Astrocyte of the spinal cord (primary cell): ENCODE measurements at regions not wholly inside any gene's neighbourhood (a gene's known extent, or its start where the extent isn't known, plus 50 kb on each side); places are given as distances from the start of the nearest gene placed in this dataset.
A peak's percentile ranks its signal among the peaks of the same experiment; 100 is the strongest.

Source experiments
- DNase-seq: peaks from one replicate; pipeline ENCODE4 v3.0.0; 2011; ENCODE audit warnings: low read depth, low spot score
- H3K4me3 ChIP-seq: 2 replicates; pipeline ENCODE4 v1.5.1; 2011; ENCODE audit warnings: low read depth, mild to moderate bottlenecking, low read length, moderate library complexity
- CTCF ChIP-seq: IDR thresholded peaks from 2 replicates; pipeline ENCODE4 v1.5.1; 2012; ENCODE audit warnings: low read depth, mild to moderate bottlenecking, low read length, inconsistent platforms
- in situ Hi-C: cut with HindIII; loops from 2 replicates; pipeline ENCODE4 v1.10.0; 2017; ENCODE audit warnings: low sequenced_read_pairs

DNA sequence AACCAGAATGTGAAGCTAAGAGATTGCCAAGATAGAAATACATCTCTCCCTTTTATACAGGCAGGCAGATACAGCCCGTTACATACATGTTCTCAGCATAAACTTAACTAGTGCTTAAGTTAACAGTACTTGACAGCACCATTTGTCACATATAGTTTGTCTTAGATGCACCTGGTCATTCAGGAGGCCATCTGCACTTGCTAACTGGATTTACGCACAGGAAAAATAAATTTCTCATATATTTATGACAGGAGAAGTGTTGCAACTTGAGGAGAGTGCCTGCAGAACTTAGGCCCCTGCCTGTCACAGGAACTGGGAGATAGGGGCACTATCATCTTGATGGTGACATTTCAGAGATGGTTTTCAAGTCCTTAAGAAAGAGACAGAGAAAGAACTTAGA is 1462.1 kb upstream of the CDH9 start:
- in situ Hi-C loops: no loop called here
- H3K4me3 ChIP-seq: no peak overlapping the region
- DNase-seq: no peak
- TF ChIP-seq CTCF: no peak

- in situ Hi-C loops: no loop called here
These were observed 1461.4 kb upstream of the CDH9 start for GRCh38 chr5:28499766-28500290.

GRCh38 chr5:28495876-28496275 is 1457.5 kb upstream of the CDH9 start:
- DNase-seq: no peak
- in situ Hi-C loops: no loop called here

More at GRCh38 chr5:28499766-28500290, 1461.4 kb upstream of the CDH9 start:
- H3K4me3 ChIP-seq: no peak overlapping the region
- peak; percentile 16 for DNase-seq
- TF ChIP-seq CTCF: no peak

DNA sequence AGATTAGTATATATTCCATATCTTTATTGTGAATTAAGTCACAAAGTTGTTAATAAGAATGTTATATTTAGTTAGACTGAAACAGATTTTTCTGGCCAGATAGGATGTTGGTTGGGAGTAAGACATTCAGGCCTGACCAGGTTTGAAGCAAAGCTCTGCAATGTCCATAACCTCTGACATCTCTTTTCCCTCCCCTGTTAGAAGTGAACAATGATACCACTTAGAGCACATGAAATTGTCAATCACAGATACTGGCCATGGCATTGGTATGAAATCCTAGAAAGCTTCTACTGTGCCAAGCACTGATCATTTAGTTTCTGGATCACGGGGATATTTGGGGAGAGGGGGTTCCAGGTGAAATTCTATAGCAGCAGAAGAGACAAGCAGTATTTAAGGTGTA is 1455.1 kb upstream of the CDH9 start:
- no peak overlapping the region for H3K4me3 ChIP-seq
- in situ Hi-C loops: no loop called here
- no peak for DNase-seq
- TF ChIP-seq CTCF: no peak

More at GRCh38 chr5:28495876-28496275, 1457.5 kb upstream of the CDH9 start:
- TF ChIP-seq CTCF: no peak
- H3K4me3 ChIP-seq: no peak overlapping the region

GRCh38 chr5:28488752-28489151 is 1450.4 kb upstream of the CDH9 start:
- no peak for TF ChIP-seq CTCF
- H3K4me3 ChIP-seq: no peak overlapping the region
- in situ Hi-C loops: no loop called here
- DNase-seq: no peak

DNA sequence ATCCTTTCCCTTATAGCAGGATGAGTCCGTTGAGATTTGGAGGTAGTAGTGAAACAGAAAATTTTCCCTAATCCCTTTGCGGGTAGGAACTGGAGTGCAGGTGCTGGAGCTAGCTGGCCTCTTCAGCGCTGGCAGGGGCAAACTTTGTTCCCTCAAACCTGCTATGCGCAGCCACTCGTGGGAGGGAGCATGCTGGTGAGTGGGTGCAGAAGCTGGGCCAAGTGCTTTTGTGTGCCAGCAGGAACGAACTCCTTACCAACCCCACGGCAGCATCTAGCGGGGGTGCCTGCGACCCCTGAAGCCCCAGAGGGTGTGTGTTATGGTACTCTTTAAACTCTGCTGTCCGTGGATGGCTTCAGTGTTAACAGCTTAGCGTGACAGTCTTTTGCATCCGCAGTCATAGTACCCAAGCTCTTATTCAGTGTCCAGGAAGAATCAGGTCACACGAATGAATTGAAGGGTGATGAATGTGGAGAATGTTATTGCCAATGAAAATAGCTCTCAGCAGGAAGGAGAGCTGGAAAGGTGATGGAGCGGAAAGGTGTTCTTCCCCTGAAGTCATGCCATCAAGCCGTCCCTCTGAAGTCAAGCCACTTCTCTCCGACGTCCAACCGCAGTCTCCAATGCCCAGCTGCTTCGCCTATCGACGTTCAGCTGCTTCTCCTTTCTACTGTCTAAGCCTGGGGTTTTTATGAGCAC is 1445.1 kb upstream of the CDH9 start:
- in situ Hi-C loops: no loop called here
- TF ChIP-seq CTCF: no peak
- no peak for DNase-seq
- H3K4me3 ChIP-seq: no peak overlapping the region
